ENCODE measurements at regions not wholly inside any gene's neighbourhood (a gene's known extent, or its start where the extent isn't known, plus 50 kb on each side); places are given as distances from the start of the nearest gene placed in this dataset.
"Not testable (repeated sequence)": the region's sequence is repeated elsewhere in the genome, so short reads cannot be mapped to it uniquely, and the experiment has no call there.

- not testable (repeated sequence) for TF ChIP-seq CTCF (IDR thresholded peaks at IDR 0.05; ENCODE audit: insufficient read depth, low read depth, low read length); EZH2 (IDR thresholded peaks at IDR 0.05; ENCODE audit: insufficient read depth, low read length)
These were observed 130.4 kb upstream of the ERV3-1 start for GRCh38 chr7:65136850-65137249.
